ENCODE measurements at regions not wholly inside any gene's neighbourhood (a gene's known extent, or its start where the extent isn't known, plus 50 kb on each side); places are given as distances from the start of the nearest gene placed in this dataset.

DNA sequence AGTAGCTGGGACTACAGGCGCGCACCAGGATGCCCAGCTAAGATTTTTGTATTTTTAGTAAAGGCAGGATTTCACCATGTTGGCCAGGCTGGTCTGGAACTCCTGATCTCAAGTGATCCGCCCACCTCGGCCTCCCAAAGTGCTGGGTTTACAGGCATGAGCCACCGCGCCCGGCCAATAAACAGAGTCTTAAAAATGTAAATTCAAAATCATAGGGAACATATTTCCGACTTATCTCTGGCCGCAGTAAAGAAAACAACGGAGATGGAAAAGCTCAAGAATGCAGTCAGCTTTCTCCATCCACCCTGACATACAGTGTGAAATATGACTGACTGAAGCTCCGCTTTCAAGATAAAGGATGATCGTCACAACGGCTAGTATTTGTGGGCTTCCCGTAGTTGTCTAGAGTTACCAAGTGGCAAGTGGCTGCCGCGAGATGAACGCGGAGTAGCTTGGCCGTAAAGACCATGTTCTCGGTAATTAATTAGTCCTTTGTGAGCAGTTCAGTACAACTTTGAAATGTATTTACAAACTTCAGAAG is 495.1 kb upstream of the FAT1 start:
- Histone ChIP-seq H2AFZ (ENCODE audit: low read length) (no peak overlapping the region), H2BK15ac (ENCODE audit: low read length) (no peak overlapping the region), H2BK20ac (ENCODE audit: low read length) (no peak overlapping the region), H3K4ac (replicated peaks; ENCODE audit: insufficient read length, low read depth, low read length) (no peak overlapping the region), H3K9ac (replicated peaks in 1 of 4; ENCODE audit: extremely low read depth in 1 of 4, low read depth in 3 of 4, low read length in 3 of 4) (no peak overlapping the region), H3K79me2 (ENCODE audit: control insufficient read depth in 1 of 2, insufficient read depth in 2 of 2, low read length in 2 of 2) (no peaks in the 10 kb centered on the region), H4K20me1 (replicated peaks in 1 of 2; ENCODE audit: control insufficient read depth in 1 of 2, insufficient read depth in 2 of 2, low read length in 2 of 2) (no peaks in the 10 kb centered on the region), H3K9me3 (ENCODE audit: insufficient read depth in 2 of 2, low read depth in 1 of 2, low read length in 1 of 2) (no peaks in the 10 kb centered on the region), H3K56ac (replicated peaks; ENCODE audit: insufficient read length, low read depth, low read length) (no peak overlapping the region), H4K91ac (replicated peaks; ENCODE audit: insufficient read length, low read length) (no peak overlapping the region), H3K23ac (ENCODE audit: insufficient read length) (no peak overlapping the region), H3K14ac (ENCODE audit: insufficient read length) (no peak overlapping the region), H4K5ac (ENCODE audit: insufficient read length, low read depth, low read length) (no peak overlapping the region), H4K8ac (ENCODE audit: extremely low read depth, insufficient read depth, low read length) (no peak overlapping the region), H3K27me3 (replicated peaks in 1 of 4; ENCODE audit: control insufficient read depth in 3 of 4, extremely low read depth in 1 of 4, insufficient read depth in 3 of 4, low read length in 3 of 4) (no peaks in the 10 kb centered on the region), H3K4me1 (replicated peaks in 1 of 4; ENCODE audit: control insufficient read depth in 3 of 4, insufficient read depth in 4 of 4, low read length in 3 of 4) (no peaks in the 10 kb centered on the region), H3K27ac (ENCODE audit: low read depth, low read length) (no peak overlapping the region), H3K79me1 (ENCODE audit: low read depth, low read length) (no peaks in the 10 kb centered on the region), H3K23me2 (ENCODE audit: low read depth, low read length) (no peaks in the 10 kb centered on the region), H2BK12ac (ENCODE audit: low read depth, low read length) (no peak overlapping the region), H2BK120ac (replicated peaks; ENCODE audit: low read depth, low read length) (no peak overlapping the region), H2BK5ac (ENCODE audit: low read depth, low read length) (no peak overlapping the region), H2AK5ac (ENCODE audit: low read depth, low read length) (no peak overlapping the region), H3K36me3 (ENCODE audit: control insufficient read depth in 2 of 4, insufficient read depth in 4 of 4, low read length in 3 of 4) (no peaks in the 10 kb centered on the region), H3K4me2 (ENCODE audit: insufficient read depth in 1 of 2, low read depth in 2 of 2, low read length in 2 of 2) (no peak overlapping the region), H3K18ac (ENCODE audit: extremely low read depth, low read length) (no peak overlapping the region), H3K4me3 (ENCODE audit: extremely low read depth in 1 of 4, insufficient read depth in 2 of 4, low read depth in 3 of 4, low read length in 4 of 4) (no peak overlapping the region)
- ChIA-PET CTCF (ENCODE audit: partially characterized antibody) (no interaction called here), POLR2A (ENCODE audit: partially characterized antibody) (no interaction called here)
- no peak for DNase-seq (ENCODE audit: low read depth in 1 of 2, low spot score in 2 of 2)
- no peak for FAIRE-seq
- 87% methylated on average over 20 of the region's 20 CpGs; no CpG with 5 or more reads in 1 of the 2 experiments for WGBS, 2 experiments (ENCODE audit: extremely low coverage in 1 of 2, insufficient coverage in 1 of 2, insufficient read length in 1 of 2, insufficient replicate concordance in 2 of 2, low coverage in 1 of 2, low lambda C conversion rate in 2 of 2, missing lambda C conversion rate in 1 of 2)
- TF ChIP-seq HDAC6 (IDR thresholded peaks at IDR 0.05; ENCODE audit: low read depth, low read length) (no peak), NRF1 (IDR thresholded peaks at IDR 0.05; ENCODE audit: low read depth, low read length) (no peak), POU5F1 (IDR thresholded peaks at IDR 0.05; ENCODE audit: low read depth, low read length) (no peak), SP4 (IDR thresholded peaks at IDR 0.05; ENCODE audit: low read length) (no peak), CEBPB (IDR thresholded peaks at IDR 0.05; ENCODE audit: low read depth, low read length) (no peak), SIRT6 (IDR thresholded peaks at IDR 0.05; ENCODE audit: low read length) (no peak), CHD1 (IDR thresholded peaks at IDR 0.05; ENCODE audit: low read depth, low read length) (no peak)

Measured in H1 (cell line).